Panc1 (cell line): ENCODE measurements at regions not wholly inside any gene's neighbourhood (a gene's known extent, or its start where the extent isn't known, plus 50 kb on each side); places are given as distances from the start of the nearest gene placed in this dataset.

ENCODE experiments used
- ATAC-seq: fragments of 200-7000 bp; cut with Tn5 transposase; 2 replicates; pipeline ENCODE4 v1.9.1; 2020; ENCODE audit warnings: mild to moderate bottlenecking, moderate library complexity
- BruUV-seq: library from RNA; stranded (reverse); fragments of 400-500 nt; replicated peaks from 2 replicates; lab custom pipeline; 2021; lab: Mats Ljungman, UMichigan
- CTCF ChIA-PET: fragments of 300-600 bp; sonication (Branson Sonifier 250); formaldehyde crosslinking; loops from one replicate; lab custom pipeline; 2022; ENCODE audit warnings: antibody characterized with exemption; lab: Charles Lee
- POLR2A ChIA-PET: fragments of 300-600 bp; sonication (Branson Sonifier 250); formaldehyde crosslinking; loops from one replicate; lab custom pipeline; 2022; ENCODE audit warnings: antibody characterized with exemption; lab: Charles Lee
- DNase-seq: peaks from one replicate; pipeline ENCODE4 v3.0.0-alpha.2; 2010; ENCODE audit warnings: low read depth, low spot score
- H3K27ac ChIP-seq: 2 replicates; pipeline ENCODE4 v1.5.1; 2011; ENCODE audit warnings: mild to moderate bottlenecking, low read length, inconsistent platforms
- H3K27me3 ChIP-seq: fragments of 200-500 bp; sonication (Bioruptor generic); 2 replicates; pipeline ENCODE4 v1.6.0; 2014; ENCODE audit warnings: low read length, inconsistent platforms; ENCODE audit not compliant: control insufficient read depth, insufficient read depth
- H3K36me3 ChIP-seq: fragments of 200-500 bp; sonication (Bioruptor generic); 2 replicates; pipeline ENCODE4 v1.5.1; 2014; ENCODE audit warnings: inconsistent platforms, mild to moderate bottlenecking, low read length, moderate library complexity; ENCODE audit not compliant: control insufficient read depth, insufficient read depth
- H3K4me1 ChIP-seq: 2 replicates; pipeline ENCODE4 v1.5.1; 2011; ENCODE audit warnings: inconsistent platforms, mild to moderate bottlenecking, low read length, moderate library complexity; ENCODE audit not compliant: control insufficient read depth, insufficient read depth
- H3K4me3 ChIP-seq, 2 experiments: 2 replicates each; pipeline ENCODE4 v1.5.1; 2011 to 2012; ENCODE audit warnings: low read depth in 2 of 2, low read length in 2 of 2, mild to moderate bottlenecking in 2 of 2, inconsistent platforms in 1 of 2, moderate library complexity in 1 of 2
- H3K9me3 ChIP-seq: fragments of 200-500 bp; sonication (Bioruptor generic); 2 replicates; pipeline ENCODE4 v1.5.1; 2014; ENCODE audit warnings: low read depth, mild to moderate bottlenecking, inconsistent platforms, low read length, moderate library complexity; ENCODE audit not compliant: control insufficient read depth, insufficient read depth
- CTCF ChIP-seq: fragments of 450-650 bp; IDR thresholded peaks from 2 replicates; pipeline ENCODE4 v1.5.1; 2017; ENCODE audit warnings: mild to moderate bottlenecking
- POLR2AphosphoS5 ChIP-seq: IDR thresholded peaks from 2 replicates; pipeline ENCODE4 v1.6.1; 2012; ENCODE audit warnings: mild to moderate bottlenecking, low read depth, low read length, moderate library complexity
- SIN3A ChIP-seq: IDR thresholded peaks from 2 replicates; pipeline ENCODE4 v1.6.1; 2012; ENCODE audit warnings: low read depth, mild to moderate bottlenecking, low read length, moderate library complexity, borderline replicate concordance; ENCODE audit not compliant: insufficient read depth
- TCF7L2 ChIP-seq: IDR thresholded peaks from 2 replicates; pipeline ENCODE4 v1.6.1; 2011; ENCODE audit warnings: mild to moderate bottlenecking, low read depth, low read length, inconsistent platforms
- in situ Hi-C: cut with HindIII; loops from 2 replicates; pipeline ENCODE4 v1.10.0; 2016; ENCODE audit warnings: low sequenced_read_pairs, low pct_unique_long_range_greater_than_20kb
- intact Hi-C: fragments of 100-400 bp; cut with micrococcal nuclease; formaldehyde crosslinking; loops from one replicate; pipeline ENCODE4 v1.10.0; 2022; ENCODE audit not compliant: unreplicated experiment
- TF ChIP-seq, protein P1 (sequence below), 2 experiments: IDR thresholded peaks; 2 replicates each; pipeline ENCODE4 v1.6.1; 2011 to 2012; ENCODE audit warnings: low read depth in 2 of 2, control low read depth in 1 of 2, low read length in 1 of 2, mild to moderate bottlenecking in 1 of 2, moderate library complexity in 1 of 2; ENCODE audit not compliant: insufficient read depth in 1 of 2

GRCh38 chr3:82814660-82815059 is 1053.2 kb upstream of the GBE1 start:
- POLR2A ChIA-PET: interaction anchor here (0.6 kb wide), 1 partner anchor 29 kb away, joined by 3 read pairs; no protein-coding TSS in a partner anchor
- H3K9me3 ChIP-seq: no peaks in the 10 kb centered on the region
- in situ Hi-C loops: no loop called here

GRCh38 chr3:82807781-82808180 is 1046.3 kb upstream of the GBE1 start:
- Histone ChIP-seq H3K27ac (no peak overlapping the region), H3K9me3 (no peaks in the 10 kb centered on the region), H3K27me3 (no peaks in the 10 kb centered on the region), H3K36me3 (no peaks in the 10 kb centered on the region), H3K4me1 (no peaks in the 10 kb centered on the region), H3K4me3 (no peak overlapping the region)
- in situ Hi-C loops (no loop called here), intact Hi-C loops (no loop called here)
- no peak for ATAC-seq
- TF ChIP-seq, protein P1, sequence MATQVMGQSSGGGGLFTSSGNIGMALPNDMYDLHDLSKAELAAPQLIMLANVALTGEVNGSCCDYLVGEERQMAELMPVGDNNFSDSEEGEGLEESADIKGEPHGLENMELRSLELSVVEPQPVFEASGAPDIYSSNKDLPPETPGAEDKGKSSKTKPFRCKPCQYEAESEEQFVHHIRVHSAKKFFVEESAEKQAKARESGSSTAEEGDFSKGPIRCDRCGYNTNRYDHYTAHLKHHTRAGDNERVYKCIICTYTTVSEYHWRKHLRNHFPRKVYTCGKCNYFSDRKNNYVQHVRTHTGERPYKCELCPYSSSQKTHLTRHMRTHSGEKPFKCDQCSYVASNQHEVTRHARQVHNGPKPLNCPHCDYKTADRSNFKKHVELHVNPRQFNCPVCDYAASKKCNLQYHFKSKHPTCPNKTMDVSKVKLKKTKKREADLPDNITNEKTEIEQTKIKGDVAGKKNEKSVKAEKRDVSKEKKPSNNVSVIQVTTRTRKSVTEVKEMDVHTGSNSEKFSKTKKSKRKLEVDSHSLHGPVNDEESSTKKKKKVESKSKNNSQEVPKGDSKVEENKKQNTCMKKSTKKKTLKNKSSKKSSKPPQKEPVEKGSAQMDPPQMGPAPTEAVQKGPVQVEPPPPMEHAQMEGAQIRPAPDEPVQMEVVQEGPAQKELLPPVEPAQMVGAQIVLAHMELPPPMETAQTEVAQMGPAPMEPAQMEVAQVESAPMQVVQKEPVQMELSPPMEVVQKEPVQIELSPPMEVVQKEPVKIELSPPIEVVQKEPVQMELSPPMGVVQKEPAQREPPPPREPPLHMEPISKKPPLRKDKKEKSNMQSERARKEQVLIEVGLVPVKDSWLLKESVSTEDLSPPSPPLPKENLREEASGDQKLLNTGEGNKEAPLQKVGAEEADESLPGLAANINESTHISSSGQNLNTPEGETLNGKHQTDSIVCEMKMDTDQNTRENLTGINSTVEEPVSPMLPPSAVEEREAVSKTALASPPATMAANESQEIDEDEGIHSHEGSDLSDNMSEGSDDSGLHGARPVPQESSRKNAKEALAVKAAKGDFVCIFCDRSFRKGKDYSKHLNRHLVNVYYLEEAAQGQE (IDR thresholded peaks at IDR 0.05; ENCODE audit: insufficient read depth in 1 of 2, low read depth in 2 of 2, low read length in 1 of 2): no peak
- TF ChIP-seq TCF7L2 (no peak), SIN3A (no peak), CTCF (no peak), POLR2AphosphoS5 (no peak)
- CTCF ChIA-PET: no interaction called here
- BruUV-seq: no TSS peak
- POLR2A ChIA-PET: no interaction called here
- no peak for DNase-seq

More at GRCh38 chr3:82814660-82815059, 1053.2 kb upstream of the GBE1 start:
- no TSS peak for BruUV-seq
- no peak for DNase-seq
- Histone ChIP-seq H3K27ac (no peak overlapping the region), H3K4me1 (no peaks in the 10 kb centered on the region), H3K4me3 (no peak overlapping the region), H3K36me3 (no peaks in the 10 kb centered on the region), H3K27me3 (no peaks in the 10 kb centered on the region)
- CTCF ChIA-PET: no interaction called here
- no peak for ATAC-seq
- intact Hi-C loops: no loop called here
- TF ChIP-seq CTCF: no peak
- no peak for TF ChIP-seq SIN3A
- TF ChIP-seq, protein P1 (IDR thresholded peaks at IDR 0.05; ENCODE audit: insufficient read depth in 1 of 2, low read depth in 2 of 2, low read length in 1 of 2): no peak
- TF ChIP-seq TCF7L2: no peak
- TF ChIP-seq POLR2AphosphoS5: no peak
